Duodenal mucosa (tissue), 2 donors: ENCODE measurements at regions not wholly inside any gene's neighbourhood (a gene's known extent, or its start where the extent isn't known, plus 50 kb on each side); places are given as distances from the start of the nearest gene placed in this dataset.

Source experiments
- H3K27ac ChIP-seq: one replicate; pipeline ENCODE4 v1.7.0; 2013; ENCODE audit warnings: low read depth, low read length
- H3K27me3 ChIP-seq, 2 donors: one replicate each; pipeline ENCODE4 v1.7.0; 2013; ENCODE audit warnings: low read length in 2 of 2, control low read depth in 1 of 2; ENCODE audit not compliant: insufficient read depth in 2 of 2, control insufficient read depth in 1 of 2
- H3K36me3 ChIP-seq, 2 donors: one replicate each; pipeline ENCODE4 v1.7.0; 2013; ENCODE audit warnings: low read length in 2 of 2, control low read depth in 1 of 2; ENCODE audit not compliant: insufficient read depth in 2 of 2, control insufficient read depth in 1 of 2
- H3K4me1 ChIP-seq, 2 donors: one replicate each; pipeline ENCODE4 v1.7.0; 2013; ENCODE audit warnings: low read length in 2 of 2, control low read depth in 1 of 2; ENCODE audit not compliant: insufficient read depth in 2 of 2, control insufficient read depth in 1 of 2
- H3K4me3 ChIP-seq, 2 donors: one replicate each; pipeline ENCODE4 v1.7.0; 2013; ENCODE audit warnings: low read length in 2 of 2, low read depth in 1 of 2
- H3K9ac ChIP-seq, 2 donors: one replicate each; pipeline ENCODE4 v1.7.0; 2013; ENCODE audit warnings: low read length in 2 of 2, low read depth in 1 of 2
- H3K9me3 ChIP-seq, 2 donors: one replicate each; pipeline ENCODE4 v1.7.0; 2013; ENCODE audit warnings: low read length in 2 of 2, control low read depth in 1 of 2; ENCODE audit not compliant: control insufficient read depth in 1 of 2

DNA sequence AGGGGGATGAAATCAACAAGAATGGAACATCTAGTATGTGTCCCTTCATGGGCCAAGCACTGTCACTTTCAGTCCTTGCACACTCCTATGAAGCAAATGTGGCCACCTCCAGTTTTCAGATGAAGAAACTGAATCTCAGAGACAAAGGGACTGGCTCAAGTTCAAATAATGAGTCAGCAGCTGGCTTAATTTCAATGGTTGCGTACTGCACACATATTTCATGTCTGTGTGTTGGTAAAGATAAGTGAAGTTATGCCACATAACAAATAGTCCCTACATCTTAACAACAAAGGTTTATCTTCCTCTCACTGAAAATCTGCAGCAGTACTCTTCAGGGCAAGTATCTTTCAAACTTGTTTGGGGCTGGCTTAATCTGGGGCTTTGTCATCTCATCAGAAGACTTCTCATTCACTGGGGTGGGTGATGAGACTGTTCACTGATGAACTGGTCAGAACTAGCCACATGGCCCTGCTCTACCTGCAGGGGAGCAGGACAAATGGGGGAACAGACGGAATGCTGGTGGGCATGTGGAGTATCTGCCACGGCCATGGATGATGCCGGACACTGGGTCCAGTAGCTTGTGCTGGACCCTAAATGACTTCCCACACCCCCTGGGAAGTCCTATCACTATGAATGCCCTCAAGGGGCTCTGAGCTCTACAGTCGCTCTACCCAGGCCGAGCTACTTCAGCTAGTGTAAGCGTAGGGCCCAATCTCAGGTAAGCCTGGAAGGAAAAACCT lies 263.2 kb downstream of the CYP26B1 start:
- H3K4me3 ChIP-seq: no peak overlapping the region
- no peaks in the 10 kb centered on the region for H3K36me3 ChIP-seq
- H3K27me3 ChIP-seq: no peaks in the 10 kb centered on the region
- H3K9me3 ChIP-seq: no peaks in the 10 kb centered on the region
- H3K27ac ChIP-seq: no peak overlapping the region
- H3K9ac ChIP-seq: no peak overlapping the region
- H3K4me1 ChIP-seq: peaks cover 10 to 17% of the 10 kb centered on the region in 2 donors

DNA sequence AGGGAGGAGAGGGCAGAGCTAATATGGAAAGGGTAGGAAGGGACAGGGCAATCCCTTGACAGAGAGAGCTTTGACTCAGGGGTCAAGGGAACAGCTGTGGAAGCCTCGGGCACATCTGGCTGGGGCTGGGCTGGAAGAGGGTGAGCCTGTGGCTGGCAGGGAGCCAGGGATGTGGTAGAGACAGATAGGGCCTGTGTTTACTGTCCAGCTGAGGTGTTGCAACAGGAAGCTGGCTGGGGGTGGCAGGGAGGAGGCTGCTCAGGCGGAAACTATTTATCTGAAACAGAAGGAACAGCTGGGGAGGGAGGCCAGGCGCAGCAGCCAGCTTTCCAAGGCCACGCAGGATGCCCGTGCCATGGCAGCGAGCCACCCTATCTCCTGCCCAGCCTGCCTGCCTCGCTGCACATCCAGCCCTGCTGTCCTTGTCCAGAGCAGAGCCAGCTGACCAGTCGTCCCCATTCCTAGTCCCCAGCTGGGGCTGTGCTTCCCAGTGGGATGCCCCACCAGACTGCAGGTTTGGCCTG lies 264.7 kb downstream of the CYP26B1 start:
- Histone ChIP-seq H3K4me1 (peaks cover 10 to 17% of the 10 kb centered on the region in 2 donors), H3K27ac (no peak overlapping the region), H3K27me3 (no peaks in the 10 kb centered on the region), H3K4me3 (no peak overlapping the region), H3K9me3 (no peaks in the 10 kb centered on the region), H3K36me3 (no peaks in the 10 kb centered on the region), H3K9ac (no peak overlapping the region)

DNA sequence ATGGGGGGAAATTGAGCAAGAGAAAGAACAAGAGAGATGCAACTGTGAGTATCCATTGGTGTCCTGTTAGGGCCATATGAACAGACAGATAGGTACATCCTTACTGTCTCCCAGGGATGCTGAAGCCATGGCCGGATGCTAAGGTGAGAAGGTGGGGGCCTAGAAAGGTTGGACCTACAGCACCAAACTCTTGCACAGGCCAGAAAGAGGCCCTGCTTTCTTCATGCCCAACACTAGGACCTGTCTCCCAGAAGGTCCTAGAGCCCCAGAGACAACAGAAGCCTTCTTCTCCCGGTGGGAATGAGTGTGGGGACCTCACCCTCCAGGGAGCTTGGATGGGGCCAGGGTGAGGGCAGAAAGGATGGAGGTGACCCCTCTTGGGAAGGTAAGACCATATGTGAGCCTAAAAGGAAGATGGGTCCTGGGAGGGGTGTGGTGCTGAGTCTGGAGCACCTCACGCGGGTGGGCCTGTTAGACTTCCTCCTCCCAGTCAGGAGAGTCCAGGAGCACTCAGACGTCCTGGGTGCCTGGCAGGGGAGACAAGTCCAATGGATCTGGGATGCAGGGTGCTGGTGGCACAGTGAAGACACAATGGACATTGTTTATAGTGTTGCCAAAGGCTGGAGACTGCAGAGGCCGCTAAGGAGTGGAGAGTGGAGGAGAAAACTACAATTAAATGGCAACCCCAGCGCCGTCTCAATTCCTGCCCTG lies 265.3 kb downstream of the CYP26B1 start:
- no peak overlapping the region for H3K9ac ChIP-seq
- H3K4me3 ChIP-seq: no peak overlapping the region
- H3K27ac ChIP-seq: no peak overlapping the region
- H3K27me3 ChIP-seq: no peaks in the 10 kb centered on the region
- H3K36me3 ChIP-seq: no peaks in the 10 kb centered on the region
- no peaks in the 10 kb centered on the region for H3K9me3 ChIP-seq
- peaks cover 10 to 17% of the 10 kb centered on the region in 2 donors for H3K4me1 ChIP-seq

DNA sequence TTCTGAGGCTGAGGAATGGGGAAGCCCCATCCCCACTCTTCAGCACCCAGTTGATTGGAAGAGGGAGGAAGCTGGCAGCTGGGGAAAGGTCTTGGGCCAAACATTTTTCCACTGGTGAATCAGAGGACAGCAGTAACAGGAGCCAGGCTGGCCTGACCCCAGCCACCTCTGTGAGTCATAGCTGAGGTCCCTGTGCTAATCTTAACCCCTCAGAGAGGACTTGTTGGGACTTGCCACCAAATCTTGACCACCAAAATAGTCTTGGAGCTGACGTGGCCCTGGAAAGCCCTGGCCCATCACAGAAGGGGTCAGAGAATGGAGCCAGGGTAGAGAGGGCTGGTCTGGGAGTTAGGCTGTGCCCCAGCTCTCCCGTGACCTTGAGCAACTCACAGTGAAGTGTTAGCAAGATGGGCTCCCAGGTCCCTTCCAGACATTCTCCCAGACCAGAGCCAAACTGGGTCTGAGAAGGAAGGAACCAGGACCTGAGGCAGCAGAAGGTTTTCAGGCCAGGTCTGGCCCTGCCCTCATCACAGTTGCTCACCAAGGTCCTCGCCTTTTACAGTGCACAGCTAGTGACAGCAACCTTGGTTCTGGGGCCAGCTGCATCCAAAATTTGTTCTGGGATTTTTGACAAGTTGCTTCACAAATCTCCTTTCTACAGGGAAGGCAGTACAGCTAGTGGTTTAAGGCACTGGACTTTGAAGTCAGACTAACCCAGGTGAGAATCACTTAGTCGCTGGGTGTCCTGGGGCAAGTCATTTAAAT lies 266.6 kb downstream of the CYP26B1 start:
- Histone ChIP-seq H3K27me3 (no peaks in the 10 kb centered on the region), H3K27ac (no peak overlapping the region), H3K9ac (no peak overlapping the region), H3K9me3 (no peaks in the 10 kb centered on the region), H3K4me3 (no peak overlapping the region), H3K36me3 (no peaks in the 10 kb centered on the region), H3K4me1 (peaks cover 10 to 17% of the 10 kb centered on the region in 2 donors)

DNA sequence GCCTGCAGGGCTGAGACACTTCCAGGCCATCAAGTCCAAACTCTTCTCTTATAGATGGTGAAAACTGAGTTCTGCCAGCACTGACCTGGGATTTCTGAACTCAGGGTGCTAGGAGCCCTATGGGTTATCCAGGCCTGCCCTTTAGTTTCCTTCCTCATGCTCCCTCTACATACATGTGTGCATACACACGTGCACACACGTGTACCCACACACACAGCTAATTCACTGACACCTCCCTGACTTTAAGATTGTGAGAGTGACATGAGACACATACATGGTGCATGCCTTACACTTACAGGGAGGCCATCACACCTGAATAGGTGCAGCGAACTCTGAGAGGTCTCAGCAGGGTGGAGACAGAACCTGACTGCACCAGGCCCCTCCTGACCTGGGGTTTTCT lies 267.4 kb downstream of the CYP26B1 start:
- H3K4me3 ChIP-seq: no peak overlapping the region
- no peaks in the 10 kb centered on the region for H3K36me3 ChIP-seq
- no peaks in the 10 kb centered on the region for H3K9me3 ChIP-seq
- H3K27ac ChIP-seq: no peak overlapping the region
- H3K4me1 ChIP-seq: peaks cover 10 to 17% of the 10 kb centered on the region in 2 donors
- no peak overlapping the region for H3K9ac ChIP-seq
- H3K27me3 ChIP-seq: no peaks in the 10 kb centered on the region

DNA sequence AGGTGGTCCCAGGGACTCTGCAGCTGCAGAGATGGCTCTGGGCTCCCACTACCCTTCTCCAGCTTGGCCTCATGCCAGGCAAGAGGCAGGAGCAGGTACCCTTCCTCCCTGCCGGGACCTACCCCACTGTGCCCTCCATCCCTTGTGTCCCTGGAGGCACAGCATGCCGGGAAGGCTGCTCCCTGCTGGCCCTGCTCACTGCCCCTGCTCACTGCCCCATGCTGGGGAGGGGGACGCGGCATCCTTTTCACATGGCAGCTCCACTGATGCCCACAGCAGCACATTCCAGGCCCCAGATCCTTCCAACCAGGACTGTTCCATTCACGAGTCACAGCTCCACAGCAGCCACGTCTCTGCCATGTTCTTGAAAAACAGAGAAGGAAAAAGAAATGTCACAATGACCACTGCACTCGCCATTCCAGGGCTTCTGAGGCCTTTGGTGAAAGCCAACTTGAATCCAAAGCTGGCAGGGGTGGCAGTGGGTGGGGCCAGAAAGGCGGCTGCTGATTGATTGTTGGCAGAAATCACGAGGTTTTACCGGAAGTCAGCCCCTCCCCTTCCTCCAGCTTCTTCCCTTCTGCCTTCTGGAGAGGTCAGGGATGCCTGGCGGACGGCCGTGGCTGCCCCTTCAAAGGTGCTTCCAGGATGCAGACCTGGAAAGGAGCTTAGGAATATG lies 268.0 kb downstream of the CYP26B1 start:
- Histone ChIP-seq H3K36me3 (no peaks in the 10 kb centered on the region), H3K4me3 (no peak overlapping the region), H3K27ac (no peak overlapping the region), H3K4me1 (peaks cover 10 to 17% of the 10 kb centered on the region in 2 donors), H3K9ac (no peak overlapping the region), H3K9me3 (no peaks in the 10 kb centered on the region), H3K27me3 (no peaks in the 10 kb centered on the region)

DNA sequence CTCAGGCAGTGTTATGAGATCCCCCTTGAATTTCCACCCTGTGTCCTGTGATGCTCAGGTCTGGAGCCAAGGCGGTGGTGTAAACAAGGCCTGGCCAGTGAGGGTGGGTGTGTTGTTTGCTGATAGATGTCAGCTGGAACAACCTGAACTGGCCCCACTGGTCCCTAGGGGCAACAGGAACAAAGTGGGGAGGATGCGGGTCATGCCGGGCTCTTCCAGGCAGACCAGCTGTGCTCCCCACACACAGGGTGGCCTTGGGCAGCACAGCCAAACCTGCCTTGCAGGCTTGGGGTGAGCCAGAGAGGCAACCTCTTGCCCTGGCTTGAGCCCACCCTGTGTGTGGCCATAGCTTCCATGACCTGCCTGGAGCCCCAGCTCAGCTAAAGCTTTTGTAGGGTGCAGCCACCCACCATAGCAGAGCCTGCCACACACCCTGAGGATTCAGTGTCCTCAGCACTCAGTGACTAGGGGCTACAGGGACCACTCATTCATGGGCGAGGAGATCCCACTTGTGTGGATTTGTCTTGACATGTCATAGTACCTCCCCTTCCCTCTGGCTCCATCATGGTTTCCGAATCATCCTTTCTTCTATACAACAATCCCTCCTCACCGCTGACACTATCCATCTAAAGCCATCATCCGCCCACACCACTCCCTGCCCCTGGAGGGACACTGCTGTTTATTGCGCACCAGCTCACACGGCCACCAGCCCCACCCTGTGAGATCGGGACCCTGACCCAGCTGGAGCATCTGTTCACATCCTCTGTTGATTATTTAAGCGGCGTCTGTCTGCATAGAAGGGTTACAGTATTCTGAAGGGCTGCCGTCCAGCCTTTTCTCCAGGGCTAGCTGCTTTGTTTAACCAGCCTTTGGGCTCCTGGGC lies 268.8 kb downstream of the CYP26B1 start:
- Histone ChIP-seq H3K9ac (no peak overlapping the region), H3K27me3 (no peaks in the 10 kb centered on the region), H3K9me3 (no peaks in the 10 kb centered on the region), H3K4me3 (no peak overlapping the region), H3K27ac (no peak overlapping the region), H3K4me1 (peaks cover 9 to 14% of the 10 kb centered on the region in 2 donors), H3K36me3 (no peaks in the 10 kb centered on the region)

DNA sequence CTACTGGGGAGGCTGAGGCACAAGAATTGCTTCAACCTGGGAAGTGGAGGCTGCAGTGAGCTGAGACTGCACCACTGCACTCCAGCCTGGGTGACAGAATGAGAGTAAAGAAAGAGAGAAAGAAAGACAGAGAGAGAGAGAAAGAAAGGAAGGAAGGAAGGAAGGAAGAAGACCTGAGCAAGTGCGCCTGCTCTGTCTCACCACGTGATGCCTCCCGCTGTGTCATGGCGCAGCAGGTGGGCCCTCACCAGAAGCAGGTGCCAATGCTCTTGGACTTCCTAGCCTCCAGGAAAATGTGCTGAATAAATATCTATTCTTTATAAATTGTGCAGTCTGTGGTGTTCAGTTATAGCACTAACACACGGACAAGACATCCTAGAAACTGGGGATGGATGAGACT lies 270.0 kb downstream of the CYP26B1 start:
- no peak overlapping the region for H3K4me3 ChIP-seq
- H3K36me3 ChIP-seq: no peaks in the 10 kb centered on the region
- no peak overlapping the region for H3K27ac ChIP-seq
- H3K4me1 ChIP-seq: peaks cover 0 to 3% of the 10 kb centered on the region in 2 donors
- no peaks in the 10 kb centered on the region for H3K27me3 ChIP-seq
- no peak overlapping the region for H3K9ac ChIP-seq
- no peaks in the 10 kb centered on the region for H3K9me3 ChIP-seq
